Stimulated activated CD4-positive, alpha-beta T cell treated with anti-CD3 and anti-CD28 coated beads, Interleukin-1b, Interleukin-23, amount 100 ng/mL, for 4 hours (primary cell): ENCODE measurements at regions not wholly inside any gene's neighbourhood (a gene's known extent, or its start where the extent isn't known, plus 50 kb on each side); places are given as distances from the start of the nearest gene placed in this dataset.

Experiments used
- DNase-seq, 2 donors: peaks; one replicate each; pipeline ENCODE4 v3.0.0-alpha.2; 2020; ENCODE audit warnings: low read depth in 2 of 2

- no peak for DNase-seq
Observed at GRCh38 chr3:24763393-24763792, 268.7 kb upstream of the THRB start.

DNA sequence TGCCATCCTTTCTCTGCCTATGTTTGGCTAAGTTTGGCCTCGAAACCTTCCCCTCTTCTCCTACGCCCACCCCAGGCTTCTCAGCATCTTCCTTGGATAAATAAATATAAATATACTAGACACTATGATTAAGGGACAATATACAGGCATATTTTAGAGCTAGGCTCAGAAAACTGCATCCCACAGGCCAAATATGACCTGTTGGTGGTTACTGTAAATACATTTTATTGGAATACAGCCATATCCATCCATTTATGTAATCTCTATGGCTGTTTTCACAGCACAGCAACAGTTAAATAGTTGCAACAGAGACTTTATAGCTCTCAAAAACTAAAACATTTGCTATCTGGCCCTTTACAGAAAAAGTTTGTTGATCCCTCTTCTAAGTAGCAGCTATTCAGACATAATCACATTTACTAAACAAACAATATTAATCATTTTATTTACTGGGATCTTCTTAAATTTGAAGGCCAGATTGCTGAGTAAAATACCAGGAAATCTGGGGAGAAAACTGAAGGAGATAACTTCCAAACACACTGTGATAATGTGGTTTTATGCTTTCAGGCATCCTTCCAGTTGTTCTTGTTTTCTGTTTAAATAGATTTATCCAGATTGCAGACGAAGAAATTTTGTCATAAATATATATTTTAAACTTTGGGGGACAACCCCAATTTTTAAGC lies 269.7 kb upstream of the THRB start:
- DNase-seq = no peak

DNA sequence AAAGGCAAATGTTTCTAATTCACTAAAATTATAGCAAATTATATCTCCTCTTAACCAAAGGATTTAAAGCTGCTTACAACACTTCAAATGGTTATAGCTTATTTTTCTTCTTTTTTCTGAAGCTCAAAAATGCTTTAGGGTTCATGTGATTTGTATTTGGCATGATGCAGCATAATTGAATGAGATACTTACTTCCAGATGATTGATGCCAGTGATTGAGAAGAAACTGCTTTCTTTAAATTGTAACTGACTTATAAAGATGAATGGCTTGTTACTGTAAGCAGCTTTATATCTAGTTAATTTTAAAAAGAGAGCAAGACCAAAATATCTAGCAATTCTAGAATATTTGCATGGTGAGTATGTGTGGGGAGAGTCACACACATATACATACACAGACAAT lies 270.7 kb upstream of the THRB start:
- DNase-seq = no peak

GRCh38 chr3:24769918-24770317 lies 275.3 kb upstream of the THRB start:
- no peak for DNase-seq

- no peak for DNase-seq
Observed at GRCh38 chr3:24773798-24774197, 279.1 kb upstream of the THRB start.

GRCh38 chr3:24780991-24781390 lies 286.3 kb upstream of the THRB start:
- no peak for DNase-seq

- DNase-seq = no peak
Observed at GRCh38 chr3:24781454-24781853, 286.8 kb upstream of the THRB start.

GRCh38 chr3:24793896-24794295 lies 299.2 kb upstream of the THRB start:
- DNase-seq = no peak

DNA sequence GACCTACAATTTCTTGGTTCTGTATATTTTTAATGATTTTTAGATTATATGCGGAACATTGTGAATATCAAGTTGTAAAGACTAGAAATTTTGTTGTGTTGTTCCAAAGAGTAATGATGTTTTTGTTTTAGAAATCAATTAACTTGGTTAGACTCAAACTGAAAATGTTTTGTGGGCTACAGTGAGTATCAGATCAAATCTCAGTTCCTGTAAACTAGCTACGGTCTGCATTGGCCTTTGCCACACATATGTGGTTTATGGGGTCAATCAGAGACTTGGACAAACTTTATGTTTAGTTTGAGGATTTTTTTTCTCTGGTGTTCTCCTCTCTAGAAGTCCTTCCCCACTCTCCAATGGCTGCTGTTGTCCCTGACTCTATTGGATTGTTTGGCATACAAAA lies 308.0 kb upstream of the THRB start:
- DNase-seq = no peak

- no peak for DNase-seq
Observed at GRCh38 chr3:24804095-24804494, 309.4 kb upstream of the THRB start.

GRCh38 chr3:24810881-24811280 lies 316.2 kb upstream of the THRB start:
- no peak for DNase-seq

DNA sequence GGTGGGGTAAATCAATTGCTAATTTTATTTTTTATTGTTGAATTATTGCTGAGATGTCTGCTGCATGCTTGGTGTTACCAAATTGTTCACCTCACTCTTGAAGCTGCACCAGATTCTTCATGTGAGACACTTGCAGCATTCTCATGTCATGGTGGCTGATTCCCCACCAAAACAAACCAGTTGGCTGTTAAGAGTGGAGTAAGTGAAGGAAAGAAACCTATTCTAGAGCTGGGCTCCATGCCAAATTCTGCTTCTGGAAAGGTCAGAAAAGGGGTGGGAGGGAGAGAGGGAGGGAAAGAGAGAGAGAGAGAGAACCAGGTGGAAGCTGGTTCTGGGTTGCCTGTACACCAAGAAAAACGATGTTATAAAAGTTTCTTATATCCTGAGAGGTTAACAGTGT lies 317.5 kb upstream of the THRB start:
- DNase-seq = no peak

GRCh38 chr3:24818055-24818454 lies 323.4 kb upstream of the THRB start:
- DNase-seq = no peak

- DNase-seq = no peak
Observed at GRCh38 chr3:24828011-24828410, 333.4 kb upstream of the THRB start.

DNA sequence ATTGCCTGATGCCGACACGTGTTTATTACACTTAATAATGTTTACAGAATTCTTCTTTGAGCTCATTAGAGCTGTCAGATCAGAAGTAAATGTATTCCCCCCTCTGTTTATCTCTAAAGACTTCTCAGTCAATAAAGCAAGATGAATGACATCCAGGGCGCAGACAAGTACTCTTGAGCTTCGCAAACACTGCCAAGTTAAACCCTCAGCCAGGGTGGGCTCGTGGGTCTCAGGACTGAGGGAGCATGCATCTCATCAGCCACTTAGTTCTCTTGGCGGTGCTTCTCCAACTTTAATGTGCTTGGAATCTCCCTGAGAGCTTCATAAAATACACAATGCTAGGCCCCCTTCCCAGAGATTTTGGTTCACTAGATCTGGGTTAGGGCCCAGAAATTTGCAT lies 333.9 kb upstream of the THRB start:
- no peak for DNase-seq

DNA sequence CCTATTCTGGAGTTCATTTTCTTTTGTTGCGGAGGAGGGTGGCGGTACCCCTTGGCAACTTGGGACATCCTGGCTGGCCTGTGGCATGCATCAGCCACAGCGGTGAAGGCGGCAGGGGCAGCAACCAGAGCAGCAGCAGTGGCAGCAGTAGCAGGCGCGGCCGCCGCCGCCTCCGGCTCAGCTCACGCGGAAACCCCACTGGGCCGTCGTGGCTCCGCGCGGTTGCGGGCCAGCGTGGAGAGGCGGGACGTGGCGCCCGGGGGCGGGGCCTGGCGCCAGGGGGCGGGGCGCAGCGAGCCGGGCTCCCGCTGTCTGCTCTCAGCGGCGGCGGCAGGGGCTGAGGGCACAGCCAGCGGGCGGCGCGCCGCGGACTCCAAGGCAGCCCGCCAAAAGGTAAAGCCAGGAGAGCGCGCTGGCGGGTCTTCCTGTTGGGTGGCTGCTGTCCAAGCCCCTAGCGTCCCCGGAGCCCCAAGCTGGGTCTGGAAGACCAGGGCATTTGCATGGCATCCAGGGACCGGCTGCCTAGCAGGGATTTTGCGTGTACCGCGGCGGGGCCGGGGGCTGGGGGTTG lies 334.4 kb upstream of the THRB start:
- no peak for DNase-seq

- DNase-seq = no peak
Observed at GRCh38 chr3:24829629-24830229, 335.1 kb upstream of the THRB start.

DNA sequence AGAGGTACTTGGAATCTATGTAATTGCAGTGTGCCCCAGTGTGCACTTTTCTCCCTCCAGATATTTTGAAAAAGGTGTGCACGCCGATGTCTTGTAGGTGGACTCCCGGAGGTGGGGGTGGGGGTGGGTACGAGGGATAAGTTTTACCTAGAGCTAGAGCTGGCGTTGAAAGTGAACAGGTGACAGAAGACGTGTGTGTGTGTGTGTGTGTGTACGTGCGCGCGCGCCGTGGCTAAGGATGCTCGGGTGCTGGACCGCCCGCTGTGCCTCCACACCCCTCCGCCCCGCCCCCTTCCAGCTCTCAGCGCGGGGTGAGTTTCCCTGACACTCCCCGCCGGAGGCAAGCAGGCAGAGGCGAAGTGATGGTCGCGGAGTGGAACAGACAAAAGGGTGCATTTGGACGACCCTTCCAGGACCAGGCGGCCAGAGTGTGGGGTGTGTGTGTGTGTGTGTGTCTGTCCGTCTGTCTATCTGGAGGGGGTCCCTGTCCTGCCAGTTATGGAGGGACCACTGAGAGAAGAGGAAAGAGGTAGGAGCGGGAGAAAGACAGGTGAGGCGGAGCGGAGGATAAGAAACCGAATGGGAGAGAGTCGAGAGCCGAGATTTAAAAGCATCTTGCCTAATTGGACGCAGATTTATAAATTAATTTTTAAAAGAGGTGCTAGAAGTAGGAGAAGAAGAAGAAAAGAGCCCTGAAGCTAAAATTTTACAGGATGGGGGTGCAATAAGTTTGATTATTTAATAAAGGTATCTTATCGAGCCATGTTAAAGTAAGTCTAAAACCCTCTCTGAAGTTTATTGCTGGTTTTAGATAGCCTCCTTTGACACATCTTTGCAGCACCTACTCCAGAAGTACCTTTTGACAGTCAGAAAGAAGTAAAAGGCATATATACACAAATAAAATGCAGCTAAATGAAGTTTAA lies 335.8 kb upstream of the THRB start:
- DNase-seq = no peak

DNA sequence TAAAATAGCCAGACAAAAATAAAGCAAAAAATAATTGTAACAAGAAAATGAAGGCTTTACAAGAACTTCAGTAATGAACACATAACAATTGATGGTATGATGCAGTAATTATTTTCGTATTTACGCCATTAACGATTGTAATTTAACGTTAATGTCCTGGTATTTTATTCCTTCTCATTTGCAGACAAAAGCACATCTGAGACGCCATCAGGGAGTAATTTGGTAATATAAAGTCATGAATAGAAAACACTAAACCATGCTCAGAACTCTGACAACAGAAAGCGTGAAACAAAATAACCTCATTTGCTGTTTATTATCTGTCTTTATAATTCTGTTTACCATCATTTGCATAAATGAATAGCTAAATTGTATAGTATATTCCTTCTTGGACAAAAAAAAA lies 336.6 kb upstream of the THRB start:
- no peak for DNase-seq

GRCh38 chr3:24832891-24833290 lies 338.2 kb upstream of the THRB start:
- no peak for DNase-seq

DNA sequence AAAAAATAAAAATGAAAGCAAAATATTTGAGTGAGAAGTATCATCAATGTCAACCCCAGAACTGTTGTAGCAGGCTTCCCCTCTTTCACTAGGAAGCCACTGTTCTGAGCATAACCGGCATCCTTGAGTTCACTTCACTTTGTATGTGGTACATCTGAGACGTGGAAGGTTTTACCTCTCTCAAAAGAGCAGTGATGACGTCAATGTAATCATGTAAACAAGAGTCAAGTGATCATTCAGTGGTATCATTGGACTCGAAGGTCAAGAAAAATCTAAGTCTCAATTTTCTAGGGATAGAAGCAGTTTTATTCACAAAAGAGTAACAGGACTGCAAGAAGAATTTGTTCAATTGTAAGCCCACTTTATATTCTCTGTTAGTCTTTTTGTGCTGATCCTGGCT lies 339.8 kb upstream of the THRB start:
- no peak for DNase-seq

GRCh38 chr3:24835510-24835909 lies 340.9 kb upstream of the THRB start:
- DNase-seq = no peak

DNA sequence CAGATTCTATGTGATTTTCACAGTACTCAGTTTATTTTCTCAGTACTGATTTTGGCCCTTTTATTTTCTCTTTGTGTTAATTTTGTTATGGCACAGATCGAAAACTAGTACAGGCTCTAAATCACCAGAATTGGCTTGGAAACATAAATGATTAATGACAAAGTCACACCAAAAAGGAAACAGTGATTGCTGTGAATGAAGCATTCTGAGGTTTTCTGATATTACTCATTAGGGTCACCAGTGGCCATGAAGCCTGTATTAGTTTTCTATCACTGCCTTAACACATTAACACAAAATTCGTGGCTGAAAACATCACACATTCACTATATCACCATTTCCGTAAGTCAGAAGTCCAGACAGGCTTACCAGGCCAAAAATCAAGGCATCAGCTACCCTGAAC lies 343.0 kb upstream of the THRB start:
- DNase-seq = no peak
